ENCODE measurements at regions not wholly inside any gene's neighbourhood (a gene's known extent, or its start where the extent isn't known, plus 50 kb on each side); places are given as distances from the start of the nearest gene placed in this dataset.

- no peak overlapping the region for H3K4me3 Mint-ChIP-seq
- H3K4me1 Mint-ChIP-seq (ENCODE audit: low read depth): peaks cover 2% of the 10 kb centered on the region
- no peaks in the 10 kb centered on the region for H3K9me3 Mint-ChIP-seq
These were observed 94.6 kb upstream of the UBE2E2 start for GRCh38 chr3:23108451-23109057.

DNA sequence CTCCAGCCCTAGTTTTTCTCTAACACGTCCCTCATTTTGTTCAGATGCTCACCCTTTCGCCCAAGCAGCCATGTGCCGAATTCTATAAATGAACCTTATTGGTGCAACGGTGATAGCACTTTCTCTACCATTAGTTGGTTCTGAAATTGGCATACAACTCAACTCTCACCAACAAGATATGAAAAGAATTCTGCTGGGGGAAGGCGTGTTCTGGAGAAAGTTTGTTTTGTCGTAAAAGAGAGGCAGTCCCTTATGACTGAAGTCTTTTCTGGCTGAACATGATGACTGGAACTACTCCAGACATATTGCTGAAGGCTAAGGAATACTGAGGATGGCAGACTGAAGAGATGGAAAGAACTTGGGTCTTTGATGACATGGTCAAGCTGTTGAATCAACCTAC, 91.8 kb upstream of the UBE2E2 start:
- Mint-ChIP-seq H3K4me1 (ENCODE audit: low read depth) (peaks cover 21% of the 10 kb centered on the region), H3K27ac (no peak overlapping the region), H3K27me3 (ENCODE audit: low read depth) (peaks cover 6% of the 10 kb centered on the region), H3K4me3 (no peak overlapping the region), H3K36me3 (ENCODE audit: insufficient read depth in 2 of 2) (no peaks in the 10 kb centered on the region), H3K9me3 (no peaks in the 10 kb centered on the region)
- DNase-seq: no peak
- no peak for ATAC-seq (replicated peaks in 1 of 2)

More at GRCh38 chr3:23108451-23109057, 94.6 kb upstream of the UBE2E2 start:
- Mint-ChIP-seq H3K27ac (no peak overlapping the region), H3K27me3 (ENCODE audit: low read depth) (peaks cover 6% of the 10 kb centered on the region), H3K36me3 (ENCODE audit: insufficient read depth in 2 of 2) (no peaks in the 10 kb centered on the region)
- ATAC-seq (replicated peaks in 1 of 2) (no peak), DNase-seq (no peak)

GRCh38 chr3:23111797-23112196, 91.3 kb upstream of the UBE2E2 start:
- Mint-ChIP-seq H3K27ac (no peak overlapping the region), H3K4me3 (no peak overlapping the region), H3K4me1 (ENCODE audit: low read depth) (peaks cover 21% of the 10 kb centered on the region), H3K27me3 (ENCODE audit: low read depth) (peaks cover 6% of the 10 kb centered on the region), H3K36me3 (ENCODE audit: insufficient read depth in 2 of 2) (no peaks in the 10 kb centered on the region), H3K9me3 (no peaks in the 10 kb centered on the region)
- ATAC-seq (replicated peaks in 1 of 2) (no peak), DNase-seq (no peak)

DNA sequence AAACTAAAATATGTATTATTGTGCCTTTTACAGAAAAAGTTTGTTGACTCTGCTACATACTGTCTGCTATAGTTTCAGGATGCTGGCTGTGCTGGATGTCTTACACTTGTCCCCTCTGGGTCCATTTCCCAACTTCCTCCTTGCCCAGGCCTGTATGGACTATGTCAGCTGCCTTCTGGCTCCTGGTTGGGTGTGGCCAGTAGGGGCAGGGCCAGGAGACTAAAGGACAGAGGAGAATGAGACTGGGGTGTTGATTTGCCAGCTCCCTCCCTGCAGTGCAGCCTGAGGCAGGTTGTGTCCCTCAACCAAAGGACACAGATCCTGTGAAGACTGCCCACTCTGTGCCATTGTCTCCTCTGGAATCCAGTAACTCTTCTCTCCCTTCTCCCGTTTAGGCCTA, 90.6 kb upstream of the UBE2E2 start:
- Mint-ChIP-seq H3K9me3 (no peaks in the 10 kb centered on the region), H3K4me1 (ENCODE audit: low read depth) (peaks cover 21% of the 10 kb centered on the region), H3K4me3 (no peak overlapping the region), H3K27me3 (ENCODE audit: low read depth) (peaks cover 6% of the 10 kb centered on the region), H3K36me3 (ENCODE audit: insufficient read depth in 2 of 2) (no peaks in the 10 kb centered on the region), H3K27ac (no peak overlapping the region)
- no peak for DNase-seq
- no peak for ATAC-seq (replicated peaks in 1 of 2)

- Mint-ChIP-seq H3K9me3 (no peaks in the 10 kb centered on the region), H3K36me3 (ENCODE audit: insufficient read depth in 2 of 2) (no peaks in the 10 kb centered on the region), H3K27me3 (ENCODE audit: low read depth) (peaks cover 6% of the 10 kb centered on the region), H3K4me3 (peak overlapping the region; percentile 13 to 26), H3K27ac (peak overlapping the region; percentile 77), H3K4me1 (ENCODE audit: low read depth) (peaks cover 21% of the 10 kb centered on the region)
- DNase-seq (no peak), ATAC-seq (replicated peaks in 1 of 2) (peak; percentile 89 to 90)
These were observed 89.5 kb upstream of the UBE2E2 start for GRCh38 chr3:23113455-23114171.

GRCh38 chr3:23114432-23114831, 88.7 kb upstream of the UBE2E2 start:
- Mint-ChIP-seq H3K4me1 (ENCODE audit: low read depth) (peaks cover 21% of the 10 kb centered on the region), H3K36me3 (ENCODE audit: insufficient read depth in 2 of 2) (no peaks in the 10 kb centered on the region), H3K27me3 (ENCODE audit: low read depth) (peaks cover 6% of the 10 kb centered on the region), H3K9me3 (no peaks in the 10 kb centered on the region), H3K27ac (peak overlapping the region; percentile 41), H3K4me3 (peak overlapping the region in 1 of 2 donors; percentile 13)
- no peak for DNase-seq
- ATAC-seq (replicated peaks in 1 of 2): no peak

- Mint-ChIP-seq H3K27ac (no peak overlapping the region), H3K4me3 (no peak overlapping the region), H3K9me3 (no peaks in the 10 kb centered on the region), H3K27me3 (ENCODE audit: low read depth) (peaks cover 6% of the 10 kb centered on the region), H3K4me1 (ENCODE audit: low read depth) (peaks cover 21% of the 10 kb centered on the region), H3K36me3 (ENCODE audit: insufficient read depth in 2 of 2) (no peaks in the 10 kb centered on the region)
- no peak for DNase-seq
- no peak for ATAC-seq (replicated peaks in 1 of 2)
These were observed 87.8 kb upstream of the UBE2E2 start for GRCh38 chr3:23115171-23115877.

- Mint-ChIP-seq H3K27ac (no peak overlapping the region), H3K27me3 (ENCODE audit: low read depth) (peaks cover 6% of the 10 kb centered on the region), H3K9me3 (no peaks in the 10 kb centered on the region), H3K4me1 (ENCODE audit: low read depth) (peaks cover 21% of the 10 kb centered on the region), H3K4me3 (no peak overlapping the region), H3K36me3 (ENCODE audit: insufficient read depth in 2 of 2) (peaks cover 0 to 2% of the 10 kb centered on the region in 2 donors)
- no peak for DNase-seq
- no peak for ATAC-seq (replicated peaks in 1 of 2)
These were observed 86.9 kb upstream of the UBE2E2 start for GRCh38 chr3:23116081-23116837.

GRCh38 chr3:23117856-23118255, 85.3 kb upstream of the UBE2E2 start:
- ATAC-seq (replicated peaks in 1 of 2) (no peak), DNase-seq (no peak)
- peaks cover 2% of the 10 kb centered on the region for H3K27me3 Mint-ChIP-seq (ENCODE audit: low read depth)
- H3K9me3 Mint-ChIP-seq: no peaks in the 10 kb centered on the region
- H3K4me3 Mint-ChIP-seq: no peak overlapping the region
- H3K36me3 Mint-ChIP-seq (ENCODE audit: insufficient read depth in 2 of 2): peaks cover 0 to 2% of the 10 kb centered on the region in 2 donors
- no peak overlapping the region for H3K27ac Mint-ChIP-seq
- peaks cover 21% of the 10 kb centered on the region for H3K4me1 Mint-ChIP-seq (ENCODE audit: low read depth)

DNA sequence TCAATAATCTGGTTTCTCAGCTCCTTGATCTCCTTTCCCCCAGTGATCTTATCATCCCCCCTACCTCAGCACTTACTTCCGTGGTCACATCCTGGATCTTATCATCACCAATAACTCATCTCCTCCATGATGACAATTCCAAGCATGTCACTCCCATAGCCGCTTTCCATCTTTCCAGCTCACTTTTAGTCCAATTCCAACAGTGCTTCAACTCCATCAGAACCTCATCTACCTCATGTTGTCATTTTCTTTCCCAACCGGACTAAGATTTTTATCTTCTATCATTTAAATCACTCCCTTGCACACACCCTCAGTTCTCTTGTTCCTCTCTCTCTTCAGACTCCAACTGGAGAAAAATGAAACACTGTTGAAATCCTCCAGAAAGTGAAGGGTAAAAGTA, 75.9 kb upstream of the UBE2E2 start:
- DNase-seq: no peak
- no peak for ATAC-seq (replicated peaks in 1 of 2)
- H3K36me3 Mint-ChIP-seq (ENCODE audit: insufficient read depth in 2 of 2): no peaks in the 10 kb centered on the region
- no peak overlapping the region for H3K27ac Mint-ChIP-seq
- no peaks in the 10 kb centered on the region for H3K9me3 Mint-ChIP-seq
- H3K27me3 Mint-ChIP-seq (ENCODE audit: low read depth): no peaks in the 10 kb centered on the region
- H3K4me1 Mint-ChIP-seq (ENCODE audit: low read depth): no peaks in the 10 kb centered on the region
- no peak overlapping the region for H3K4me3 Mint-ChIP-seq

GRCh38 chr3:23128655-23129054, 74.5 kb upstream of the UBE2E2 start:
- DNase-seq: no peak
- no peak overlapping the region for H3K27ac Mint-ChIP-seq
- no peaks in the 10 kb centered on the region for H3K36me3 Mint-ChIP-seq (ENCODE audit: insufficient read depth in 2 of 2)
- H3K4me1 Mint-ChIP-seq (ENCODE audit: low read depth): no peaks in the 10 kb centered on the region
- H3K4me3 Mint-ChIP-seq: no peak overlapping the region
- ATAC-seq (replicated peaks in 1 of 2): no peak
- no peaks in the 10 kb centered on the region for H3K9me3 Mint-ChIP-seq
- H3K27me3 Mint-ChIP-seq (ENCODE audit: low read depth): no peaks in the 10 kb centered on the region

GRCh38 chr3:23129117-23129516, 74.0 kb upstream of the UBE2E2 start:
- ATAC-seq (replicated peaks in 1 of 2): no peak
- H3K27ac Mint-ChIP-seq: no peak overlapping the region
- H3K4me1 Mint-ChIP-seq (ENCODE audit: low read depth): no peaks in the 10 kb centered on the region
- H3K27me3 Mint-ChIP-seq (ENCODE audit: low read depth): no peaks in the 10 kb centered on the region
- no peak overlapping the region for H3K4me3 Mint-ChIP-seq
- H3K9me3 Mint-ChIP-seq: no peaks in the 10 kb centered on the region
- H3K36me3 Mint-ChIP-seq (ENCODE audit: insufficient read depth in 2 of 2): no peaks in the 10 kb centered on the region
- DNase-seq: no peak

DNA sequence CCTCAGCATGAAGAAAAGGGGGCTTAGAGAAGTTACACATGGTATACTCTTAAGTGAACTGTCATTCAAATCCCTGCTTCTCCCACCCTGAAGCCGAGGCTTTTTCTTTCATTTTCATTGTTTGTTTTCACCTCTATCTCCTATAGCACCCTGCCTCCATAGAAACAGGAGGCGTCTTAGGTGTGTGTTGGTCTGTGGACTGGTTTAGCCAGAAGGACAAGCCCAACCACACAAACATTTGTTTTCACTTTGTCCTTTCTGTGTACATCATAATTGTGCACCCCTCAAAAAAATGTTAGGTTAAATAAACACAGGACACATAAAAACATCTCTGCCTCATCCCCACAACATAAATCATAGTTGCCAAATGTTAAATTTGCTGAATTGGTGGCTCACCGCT, 73.3 kb upstream of the UBE2E2 start:
- no peaks in the 10 kb centered on the region for H3K36me3 Mint-ChIP-seq (ENCODE audit: insufficient read depth in 2 of 2)
- no peaks in the 10 kb centered on the region for H3K27me3 Mint-ChIP-seq (ENCODE audit: low read depth)
- ATAC-seq (replicated peaks in 1 of 2) (no peak), DNase-seq (no peak)
- H3K4me1 Mint-ChIP-seq (ENCODE audit: low read depth): no peaks in the 10 kb centered on the region
- no peaks in the 10 kb centered on the region for H3K9me3 Mint-ChIP-seq
- no peak overlapping the region for H3K27ac Mint-ChIP-seq
- no peak overlapping the region for H3K4me3 Mint-ChIP-seq
